B cell (primary cell): ENCODE measurements at regions not wholly inside any gene's neighbourhood (a gene's known extent, or its start where the extent isn't known, plus 50 kb on each side); places are given as distances from the start of the nearest gene placed in this dataset.

Source experiments
- CTCF ChIP-seq: fragments of 200-600 bp; IDR thresholded peaks from one replicate; pipeline ENCODE4 v1.8.0; 2022; ENCODE audit warnings: antibody characterized with exemption, mild to moderate bottlenecking
- EZH2 ChIP-seq: IDR thresholded peaks from 2 replicates; pipeline ENCODE4 v1.6.1; 2012; ENCODE audit warnings: borderline replicate concordance, low read depth, mild to moderate bottlenecking, moderate library complexity, low read length; ENCODE audit not compliant: insufficient read depth, poor library complexity, severe bottlenecking

GRCh38 chr15:93965304-93965908, 266.0 kb upstream of the MCTP2 start:
- TF ChIP-seq CTCF (no peak), EZH2 (no peak)
